ENCODE measurements at regions not wholly inside any gene's neighbourhood (a gene's known extent, or its start where the extent isn't known, plus 50 kb on each side); places are given as distances from the start of the nearest gene placed in this dataset.
"Not testable (repeated sequence)": the region's sequence is repeated elsewhere in the genome, so short reads cannot be mapped to it uniquely, and the experiment has no call there.

DNA sequence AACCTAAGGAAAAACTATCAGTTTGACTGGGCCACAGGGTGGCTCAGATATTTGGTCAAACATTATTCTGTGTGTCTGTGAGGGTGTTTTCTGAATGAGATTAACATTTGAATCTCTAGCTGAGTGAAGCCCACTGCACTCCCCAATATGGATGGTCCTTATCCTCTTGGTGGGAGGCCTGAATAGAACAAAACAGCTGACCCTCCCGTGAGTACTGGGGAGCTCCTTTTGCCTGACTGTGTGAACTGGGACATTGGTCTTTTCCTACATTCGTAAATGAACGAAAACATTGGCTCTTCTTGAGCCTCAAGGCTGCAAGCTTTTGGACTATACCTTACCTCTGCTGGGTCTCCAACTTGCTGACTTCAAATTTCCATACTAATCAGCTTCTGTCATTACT, 134.2 kb downstream of the SPATA31A6 start:
- not testable (repeated sequence) for TF ChIP-seq CTCF (IDR thresholded peaks at IDR 0.05; ENCODE audit: insufficient read depth, low read length, poor library complexity, severe bottlenecking); EZH2phosphoT487 (conservative IDR thresholded peaks at IDR 0.05; ENCODE audit: low read length)
